ELF-1 (cell line): ENCODE measurements at regions not wholly inside any gene's neighbourhood (a gene's known extent, or its start where the extent isn't known, plus 50 kb on each side); places are given as distances from the start of the nearest gene placed in this dataset.
"Not testable (repeated sequence)": the region's sequence is repeated elsewhere in the genome, so short reads cannot be mapped to it uniquely, and the experiment has no call there.

Experiments
- DNase-seq: peaks from one replicate; pipeline ENCODE4 v3.0.0-alpha.2; 2016; ENCODE audit warnings: low read depth, low spot score

DNA sequence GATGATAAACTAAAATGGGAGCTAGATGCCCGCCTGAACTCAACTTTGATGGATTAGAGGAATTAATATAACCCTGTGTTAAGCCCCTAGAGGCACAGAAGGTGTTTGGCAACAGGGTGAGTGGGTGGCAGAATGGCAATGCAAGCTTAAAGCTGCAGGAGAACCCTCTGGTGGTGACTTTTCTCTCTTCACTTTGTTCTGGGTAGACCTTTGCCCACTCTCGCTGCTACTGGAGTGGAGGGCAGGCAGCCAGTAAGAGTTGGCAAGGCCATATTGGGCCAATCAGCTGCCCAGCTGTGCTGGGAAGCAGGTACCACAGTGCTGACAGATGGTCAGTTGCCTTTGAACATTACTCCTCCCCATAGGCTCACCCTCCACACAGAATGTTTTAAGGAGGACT is 468.2 kb downstream of the MMUT start:
- DNase-seq, result no peak

DNA sequence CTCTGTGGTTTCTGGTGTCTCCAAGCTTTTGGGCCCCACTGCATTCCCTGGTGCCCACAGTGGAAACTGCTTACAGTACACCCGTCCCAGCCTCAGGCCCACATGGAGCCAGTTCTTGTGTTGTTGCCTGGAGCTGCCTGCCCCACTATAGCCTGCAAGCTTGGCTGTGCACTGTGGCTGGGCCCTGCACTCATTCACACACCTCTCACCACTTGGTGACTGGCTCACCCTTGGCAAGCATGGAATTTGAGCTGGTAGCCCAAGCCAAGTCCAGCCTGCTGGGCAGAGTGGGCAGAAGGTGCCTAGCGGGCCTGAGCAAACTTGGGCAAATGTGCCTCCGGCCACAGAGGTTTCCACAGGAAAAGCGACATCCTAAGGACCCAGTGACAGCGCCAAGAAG is 472.3 kb downstream of the MMUT start:
- DNase-seq, result no peak

DNA sequence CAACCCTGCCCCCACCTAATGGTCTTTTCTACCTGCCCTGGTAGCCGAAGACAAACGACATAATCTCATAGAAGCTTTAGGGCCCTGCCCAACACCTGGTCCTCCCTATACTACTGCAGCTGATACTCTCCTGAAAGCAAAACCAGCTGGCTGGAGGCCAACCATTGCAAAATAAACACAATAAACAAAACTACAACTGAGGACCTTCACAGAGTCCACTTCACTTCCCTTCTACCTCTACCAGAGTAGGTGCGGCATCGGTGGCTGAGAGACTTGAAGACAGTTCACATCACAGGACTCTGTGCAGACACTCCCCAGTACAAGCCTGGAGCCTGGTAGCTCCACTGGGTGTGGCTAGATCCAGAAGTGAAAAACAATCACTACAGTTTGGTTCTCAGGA is 476.2 kb downstream of the MMUT start:
- DNase-seq, result no peak

GRCh38 chr6:48986105-48986504 is 476.9 kb downstream of the MMUT start:
- no peak for DNase-seq

GRCh38 chr6:48985025-48985424 is 478.0 kb downstream of the MMUT start:
- no peak for DNase-seq

DNA sequence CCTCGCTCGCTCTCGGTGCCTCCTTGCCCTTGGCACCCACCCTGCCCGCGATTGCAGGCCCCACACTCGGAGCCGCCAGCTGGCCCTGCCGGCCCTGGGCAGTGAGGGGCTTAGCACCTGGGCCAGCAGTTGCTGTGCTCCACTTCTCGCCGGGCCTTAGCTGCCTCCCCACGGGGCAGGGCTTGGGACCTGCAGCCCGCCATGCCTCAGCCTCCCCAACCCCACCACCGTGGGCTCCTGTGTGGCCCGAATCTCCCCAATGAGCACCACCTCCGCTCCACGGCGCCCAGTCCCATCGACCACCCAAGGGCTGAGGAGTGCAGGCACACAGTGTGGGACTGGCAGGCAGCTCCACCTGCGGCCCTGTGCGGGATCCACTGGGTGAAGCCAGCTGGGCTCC is 479.1 kb downstream of the MMUT start:
- not testable (repeated sequence) for DNase-seq

- DNase-seq, result no peak
These were observed 479.7 kb downstream of the MMUT start for GRCh38 chr6:48983377-48983776.

- DNase-seq, result no peak
These were observed 483.2 kb downstream of the MMUT start for GRCh38 chr6:48979806-48980205.

DNA sequence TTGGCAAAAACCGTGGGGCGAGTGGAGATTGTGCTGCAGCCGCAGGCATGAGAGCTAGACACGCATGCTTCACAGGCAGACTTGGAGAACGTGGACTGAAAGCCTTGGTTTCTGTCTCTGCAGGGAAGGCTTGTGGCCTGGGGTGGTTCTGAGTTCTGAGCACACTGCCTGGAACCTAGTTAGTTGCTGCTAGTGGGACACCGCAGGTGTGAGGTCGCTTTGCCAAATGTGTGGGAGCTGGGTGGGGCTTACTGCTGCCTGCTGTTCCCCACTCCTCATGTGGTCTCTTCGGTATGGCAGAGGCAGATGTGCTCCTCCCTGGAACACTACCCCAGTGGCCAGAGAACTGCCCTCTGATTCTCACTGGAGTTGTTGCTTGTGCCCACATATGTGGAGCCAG is 484.0 kb downstream of the MMUT start:
- DNase-seq, result no peak

DNA sequence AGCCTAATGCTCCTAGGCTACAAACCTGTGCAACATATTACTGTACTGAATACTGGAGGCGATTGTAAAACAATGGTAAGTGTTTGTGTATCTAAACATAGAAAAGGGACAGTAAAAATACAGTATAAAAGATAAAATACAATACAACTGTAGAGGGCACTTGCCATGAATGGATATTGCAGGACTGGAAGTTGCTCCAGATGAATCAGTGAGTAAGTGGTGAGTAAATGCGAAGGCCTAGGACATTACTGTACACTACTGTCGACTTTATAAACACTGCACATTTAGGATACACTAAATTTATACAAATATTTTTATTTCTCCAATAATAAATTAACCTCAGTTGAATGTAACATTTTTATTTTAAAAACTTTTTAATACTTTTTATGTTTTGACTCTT is 485.0 kb downstream of the MMUT start:
- DNase-seq, result no peak

- no peak for DNase-seq
These were observed 485.5 kb downstream of the MMUT start for GRCh38 chr6:48977573-48977972.

- DNase-seq, result no peak
These were observed 489.6 kb downstream of the MMUT start for GRCh38 chr6:48973491-48973890.

DNA sequence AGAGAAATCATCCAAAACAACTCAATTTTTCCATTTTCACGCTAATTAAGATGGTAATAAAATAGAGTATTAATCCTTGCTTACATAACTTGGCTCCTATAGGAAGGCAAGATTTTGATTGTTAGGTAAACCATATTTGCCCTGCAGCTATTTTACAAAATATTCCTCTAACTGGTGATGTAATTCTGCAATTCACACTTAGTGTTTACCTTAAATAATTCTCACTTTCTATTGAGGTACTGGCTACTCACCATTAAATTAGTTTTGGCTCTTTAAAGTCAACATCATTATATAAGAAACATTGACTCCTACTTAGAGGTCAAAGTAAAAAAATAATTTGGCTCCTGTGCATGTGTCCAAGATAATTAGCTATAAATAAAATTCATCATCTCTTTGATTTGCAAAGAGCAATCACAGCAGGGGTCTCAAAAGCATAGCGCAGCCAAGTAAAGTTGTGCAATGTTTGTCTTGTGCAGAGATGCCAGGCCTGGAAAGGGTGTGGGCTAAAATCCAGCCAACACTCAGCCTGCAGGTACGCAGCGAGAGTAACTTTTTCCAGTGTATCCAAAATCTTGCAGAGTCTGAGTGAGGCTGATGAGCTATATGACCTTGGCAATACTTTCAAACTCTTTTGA is 501.2 kb downstream of the MMUT start:
- no peak for DNase-seq

- DNase-seq, result no peak
These were observed 503.6 kb downstream of the MMUT start for GRCh38 chr6:48959251-48960060.

DNA sequence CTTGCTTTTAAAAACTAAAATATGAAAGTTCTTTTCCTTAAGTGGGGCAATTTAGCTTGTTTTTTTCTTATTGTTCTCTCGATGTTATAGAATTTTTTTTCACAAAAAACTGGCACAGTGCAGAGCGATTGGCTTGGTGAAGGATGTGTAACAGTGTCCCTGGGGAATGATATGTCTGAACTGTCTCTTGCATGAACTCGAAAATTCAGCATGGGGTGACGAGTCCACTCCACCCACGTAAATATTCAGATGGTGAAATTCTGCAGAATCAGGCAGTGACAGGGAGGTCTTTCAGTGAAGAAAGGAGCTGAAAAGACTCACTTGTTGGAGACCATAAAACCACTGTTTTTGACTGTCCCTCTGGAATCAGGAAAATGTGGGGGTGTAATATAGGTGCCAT is 505.3 kb downstream of the MMUT start:
- DNase-seq, result no peak

DNA sequence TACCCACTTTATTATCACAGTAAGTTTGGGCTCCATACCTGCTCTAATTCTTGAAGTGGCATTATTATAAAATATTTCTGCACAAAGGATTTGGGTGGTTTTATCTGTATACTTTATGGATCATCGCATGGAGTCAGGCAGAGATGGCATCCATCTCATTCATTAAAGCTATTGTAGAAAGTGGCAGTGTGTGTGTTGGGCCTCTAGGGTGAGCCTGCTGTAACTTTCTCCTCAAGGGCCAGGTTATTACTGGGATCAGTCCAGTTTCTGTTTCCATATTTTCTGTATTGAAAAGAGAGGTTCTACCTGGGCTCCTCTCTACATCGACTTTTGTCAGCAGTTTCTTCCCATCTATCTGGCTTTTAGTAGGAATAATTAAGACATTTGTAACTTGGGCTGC is 511.1 kb downstream of the MMUT start:
- no peak for DNase-seq

DNA sequence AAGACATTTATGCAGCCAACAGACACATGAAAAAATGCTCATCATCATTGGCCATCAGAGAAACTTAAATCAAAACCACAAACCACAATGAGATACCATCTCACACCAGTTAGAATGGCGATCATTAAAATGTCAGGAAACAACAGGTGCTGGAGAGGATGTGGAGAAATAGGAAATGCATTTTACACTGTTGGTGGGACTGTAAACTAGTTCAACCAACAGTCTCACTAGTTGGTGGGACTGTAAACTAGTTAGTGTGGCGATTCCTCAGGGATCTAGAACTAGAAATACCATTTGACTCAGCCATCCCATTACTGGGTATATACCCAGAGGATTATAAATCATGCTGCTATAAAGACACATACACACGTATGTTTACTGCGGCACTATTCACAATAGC is 518.8 kb downstream of the MMUT start:
- DNase-seq, result not testable (repeated sequence)

- DNase-seq, result no peak
These were observed 529.9 kb downstream of the MMUT start for GRCh38 chr6:48933136-48933535.

DNA sequence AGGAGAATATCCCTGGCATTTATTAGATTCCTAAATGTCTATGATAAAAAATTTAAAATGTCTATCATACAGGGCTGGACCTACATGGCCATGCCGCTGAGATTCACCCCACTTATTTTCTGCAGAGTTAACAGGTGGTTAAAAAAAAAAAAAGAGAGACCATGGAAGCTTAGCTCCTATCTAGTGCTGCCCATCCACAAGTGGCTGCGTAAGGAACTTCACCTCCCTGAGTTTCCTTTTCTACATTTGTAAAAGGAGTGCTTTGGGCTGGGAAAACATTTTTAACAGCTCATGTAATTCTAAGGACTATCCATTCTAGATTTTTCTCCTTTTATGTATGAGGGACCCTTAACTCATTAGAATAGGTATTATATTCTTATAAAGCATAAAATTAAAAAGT is 534.1 kb downstream of the MMUT start:
- DNase-seq, result no peak

DNA sequence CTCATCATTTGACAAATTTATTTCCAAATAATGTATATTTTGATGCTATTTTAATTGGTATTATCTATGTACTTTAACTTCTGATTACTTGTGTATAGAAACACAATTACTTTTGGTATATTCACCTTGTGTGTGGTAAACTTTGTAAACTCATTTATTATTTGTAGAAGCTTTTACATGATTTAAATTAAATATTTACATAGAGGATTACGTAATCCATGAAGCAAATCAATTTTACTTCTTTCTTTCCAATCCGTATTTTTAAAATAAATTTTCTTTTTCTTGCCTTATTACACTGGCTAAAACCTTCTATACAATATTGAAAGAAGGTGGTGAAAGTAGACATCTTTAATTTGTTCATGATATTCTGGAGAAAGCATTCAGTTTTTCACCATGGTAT is 540.2 kb downstream of the MMUT start:
- DNase-seq, result no peak

DNA sequence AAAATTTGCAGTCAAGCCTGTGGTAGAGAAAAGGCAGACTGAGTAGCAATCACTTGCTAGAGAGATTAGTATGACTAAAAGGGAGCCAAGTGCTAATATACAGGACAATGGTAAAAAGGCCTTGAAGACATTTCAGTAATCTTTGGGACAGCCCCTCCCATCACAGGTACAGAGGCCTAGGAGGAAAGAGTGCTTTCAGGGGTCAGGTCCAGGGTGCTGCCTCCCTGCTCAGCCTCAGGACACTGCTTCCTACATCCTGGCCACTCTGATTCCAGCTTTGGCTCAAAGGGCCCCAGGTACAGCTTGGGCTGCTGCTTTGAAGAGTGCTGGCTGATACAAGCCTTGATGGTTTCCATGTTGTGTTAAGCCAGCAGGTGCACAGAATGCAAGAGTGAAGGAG is 543.5 kb downstream of the MMUT start:
- DNase-seq, result no peak

DNA sequence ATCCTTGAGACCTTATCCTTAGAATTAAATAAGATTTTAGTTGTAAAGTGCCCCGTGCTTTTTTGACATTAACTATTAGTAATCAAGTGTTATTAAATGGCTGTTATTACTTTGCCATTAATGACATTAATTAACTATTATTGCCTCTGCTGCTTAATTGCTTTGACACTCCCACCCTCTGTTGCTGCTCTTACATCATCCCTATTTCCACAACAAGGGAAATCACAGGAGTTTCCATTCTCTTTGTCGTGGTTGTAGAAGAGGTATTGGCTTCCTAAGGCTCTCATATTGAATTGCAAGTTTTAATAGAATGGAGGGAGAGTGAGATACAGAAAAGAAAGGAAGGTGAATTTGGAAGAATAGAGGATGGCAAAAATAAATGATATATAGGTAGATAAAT is 545.8 kb downstream of the MMUT start:
- no peak for DNase-seq

DNA sequence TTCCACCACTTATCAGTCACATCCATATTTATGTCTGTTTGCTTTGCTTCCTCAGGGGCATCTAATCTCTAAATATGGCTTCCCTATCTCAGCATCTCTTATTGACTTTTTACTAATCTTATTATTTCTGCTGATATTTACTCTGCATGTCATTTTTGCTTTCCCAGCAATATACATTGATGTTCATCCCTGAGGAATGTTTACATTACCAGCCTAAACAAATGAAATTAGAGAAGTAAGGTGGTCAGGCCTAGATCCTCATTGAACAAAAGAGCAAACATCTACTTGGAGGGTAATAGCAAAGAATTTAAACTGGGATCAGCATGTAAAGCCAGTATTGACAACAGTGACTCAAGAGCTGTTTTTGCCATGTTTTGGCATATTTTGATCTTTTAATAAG is 546.4 kb downstream of the MMUT start:
- no peak for DNase-seq

DNA sequence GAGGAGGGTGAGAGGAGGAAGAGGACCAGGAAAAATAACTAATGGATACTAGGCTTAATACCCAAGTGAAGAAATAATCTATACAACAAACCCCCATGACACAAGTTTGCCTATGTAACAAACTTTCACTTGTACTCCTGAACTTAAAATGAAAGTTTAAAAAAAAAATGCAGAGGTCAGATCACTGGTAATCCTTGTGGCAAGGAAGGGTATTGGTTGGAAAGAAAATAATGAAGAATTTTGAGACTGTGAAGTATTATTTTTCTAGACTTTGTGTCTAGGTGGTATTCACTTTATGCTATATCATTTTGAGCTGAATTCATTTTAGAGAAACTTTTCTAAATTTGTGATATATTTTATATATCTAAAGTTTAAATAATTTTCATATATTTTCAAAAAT is 547.5 kb downstream of the MMUT start:
- no peak for DNase-seq
